ENCODE measurements at regions not wholly inside any gene's neighbourhood (a gene's known extent, or its start where the extent isn't known, plus 50 kb on each side); places are given as distances from the start of the nearest gene placed in this dataset.

DNA sequence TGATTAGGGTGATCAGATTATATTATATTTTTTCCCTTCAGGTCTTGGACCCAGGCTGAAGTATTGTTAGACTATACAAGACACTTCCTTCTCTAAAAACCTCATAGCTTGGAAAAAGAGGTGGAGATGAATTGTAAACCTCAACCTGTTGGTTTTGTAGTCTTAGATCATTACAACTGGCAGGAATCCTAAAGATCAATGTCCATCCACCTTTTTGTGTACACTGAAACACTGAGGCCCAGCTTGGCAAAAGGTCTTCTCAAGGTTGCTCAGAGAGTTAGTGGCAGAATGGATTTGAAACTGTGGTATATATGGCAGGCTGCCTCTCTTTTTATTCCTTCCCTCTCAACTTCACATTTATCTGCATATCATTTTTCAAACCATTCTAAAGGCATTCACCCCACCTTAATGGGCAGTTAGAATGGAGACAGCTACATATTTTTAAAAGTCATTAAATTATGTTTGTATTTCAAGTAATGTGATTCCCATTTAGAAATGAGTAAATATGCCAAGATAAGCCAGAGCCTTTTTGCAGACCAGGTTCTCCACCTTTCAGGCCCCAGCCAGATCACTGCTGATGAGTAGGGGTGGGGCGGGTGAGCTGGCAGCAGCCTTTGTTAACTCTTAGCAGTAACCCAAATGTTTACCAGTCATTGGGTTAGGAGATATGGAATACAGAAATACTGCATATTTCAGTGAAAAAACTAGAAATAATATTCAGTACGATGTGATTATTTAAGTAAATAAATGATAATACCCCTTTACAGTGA is 243.2 kb upstream of the F9 start:
- DNase-seq = no peak

DNA sequence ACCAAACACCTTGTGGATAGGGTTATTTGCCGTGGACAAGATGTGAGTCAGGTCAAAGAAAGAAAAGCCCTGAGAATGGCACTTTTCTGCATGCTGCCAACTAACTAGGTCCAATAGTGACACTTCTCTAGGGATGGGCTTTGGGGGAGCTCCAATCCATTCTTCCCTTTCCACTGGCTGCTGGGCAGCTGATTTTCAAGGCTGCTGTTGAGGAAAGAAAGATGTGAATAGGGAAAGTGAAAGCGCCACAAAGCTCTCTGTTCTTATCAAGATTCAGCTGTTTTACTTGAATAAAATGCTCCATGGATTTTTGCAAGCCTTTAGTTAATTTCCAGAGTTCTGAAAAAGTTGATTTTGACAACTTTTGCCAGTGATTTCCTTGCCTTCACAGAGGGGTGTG is 244.2 kb upstream of the F9 start:
- no peak for DNase-seq

DNA sequence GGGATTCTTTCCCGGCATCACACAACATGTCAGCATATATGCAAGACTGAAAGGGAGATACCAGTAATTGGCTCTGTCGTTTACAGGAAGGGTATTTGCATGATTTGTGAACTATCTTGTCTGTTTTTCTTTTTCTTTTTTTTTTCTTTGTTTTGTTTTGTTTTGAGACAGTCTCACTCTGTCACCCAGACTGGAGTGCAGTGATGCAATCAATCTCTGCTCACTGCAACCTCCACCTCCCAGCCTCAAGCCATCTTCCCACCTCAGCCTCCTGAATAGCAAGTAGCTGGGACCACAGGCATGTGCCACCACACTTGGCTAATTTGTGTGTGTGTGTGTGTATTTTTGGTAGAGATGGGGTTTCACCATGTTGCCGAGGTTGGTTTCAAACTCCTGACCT is 262.7 kb upstream of the F9 start:
- DNase-seq = no peak

GRCh38 chrX:139246295-139246694 is 284.2 kb upstream of the F9 start:
- no peak for DNase-seq

GRCh38 chrX:139237141-139237540 is 293.4 kb upstream of the F9 start:
- DNase-seq = no peak

- DNase-seq = no peak
Observed at GRCh38 chrX:139234898-139235297, 295.6 kb upstream of the F9 start.

DNA sequence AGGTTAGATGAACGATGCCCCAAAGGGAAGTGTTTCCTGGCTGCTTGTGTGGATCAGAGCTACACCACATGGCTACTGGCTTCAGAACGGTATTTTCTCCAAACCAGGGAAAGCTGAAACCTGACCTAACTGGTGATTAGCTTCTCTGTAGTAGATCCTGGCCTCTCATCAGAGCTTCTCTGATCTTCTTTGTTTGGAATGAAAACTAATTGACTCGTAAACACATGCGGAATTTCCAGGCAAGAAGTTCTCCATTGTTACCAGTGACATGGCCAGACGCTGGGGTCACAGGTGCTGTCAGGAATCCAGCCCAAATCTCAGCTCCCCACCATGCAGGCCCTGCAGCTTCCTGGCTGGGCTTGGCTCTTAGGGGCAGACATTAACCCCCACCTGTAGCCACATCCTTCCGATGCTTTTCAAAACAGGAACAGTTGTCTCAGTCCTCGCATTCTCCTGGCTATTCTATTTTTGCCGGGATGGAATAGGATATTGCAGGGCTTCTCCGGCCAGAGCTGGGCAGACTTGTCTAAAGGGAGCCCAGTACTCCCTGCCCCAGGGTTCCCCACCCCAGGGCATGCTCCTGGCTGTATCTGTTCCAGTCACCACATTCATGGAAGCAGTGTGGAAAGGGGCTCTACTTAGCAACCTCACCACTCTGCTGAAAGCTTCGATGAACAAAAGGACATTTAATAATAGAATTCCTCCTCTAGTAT is 305.4 kb upstream of the F9 start:
- DNase-seq = peak; percentile 64

DNA sequence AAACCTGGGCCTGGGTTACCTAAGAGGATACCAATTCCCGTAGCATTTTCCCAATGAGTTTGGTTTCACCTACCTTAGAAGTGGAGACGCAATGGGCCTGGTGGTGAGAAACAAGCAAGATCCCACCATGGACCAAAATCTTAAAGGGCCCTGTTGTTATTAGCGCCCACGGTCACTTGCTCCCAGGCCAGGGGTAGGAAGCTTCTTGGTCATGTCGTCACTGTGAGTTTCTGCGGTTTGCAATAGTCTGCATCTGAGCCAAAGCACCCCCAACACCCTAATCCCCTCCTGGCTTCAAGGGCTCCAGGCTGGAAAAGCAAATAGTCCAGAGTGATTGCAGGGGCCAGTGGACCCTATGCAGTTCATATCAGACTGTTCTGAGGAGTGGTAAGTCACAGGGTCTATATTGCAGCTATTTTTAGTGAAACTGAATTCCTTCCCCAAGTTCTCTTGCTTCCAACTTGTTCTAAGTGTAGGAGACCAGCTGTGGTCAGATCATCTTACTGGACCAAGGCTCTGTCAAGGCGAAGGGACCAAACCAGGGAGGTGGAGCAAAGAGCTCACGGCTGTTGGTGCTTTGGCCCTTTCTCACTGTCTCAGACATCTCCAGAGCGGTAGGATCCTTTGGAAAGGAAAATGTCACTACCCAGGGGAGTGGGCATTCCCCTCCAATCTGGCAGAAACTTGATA is 307.9 kb upstream of the F9 start:
- no peak for DNase-seq

DNA sequence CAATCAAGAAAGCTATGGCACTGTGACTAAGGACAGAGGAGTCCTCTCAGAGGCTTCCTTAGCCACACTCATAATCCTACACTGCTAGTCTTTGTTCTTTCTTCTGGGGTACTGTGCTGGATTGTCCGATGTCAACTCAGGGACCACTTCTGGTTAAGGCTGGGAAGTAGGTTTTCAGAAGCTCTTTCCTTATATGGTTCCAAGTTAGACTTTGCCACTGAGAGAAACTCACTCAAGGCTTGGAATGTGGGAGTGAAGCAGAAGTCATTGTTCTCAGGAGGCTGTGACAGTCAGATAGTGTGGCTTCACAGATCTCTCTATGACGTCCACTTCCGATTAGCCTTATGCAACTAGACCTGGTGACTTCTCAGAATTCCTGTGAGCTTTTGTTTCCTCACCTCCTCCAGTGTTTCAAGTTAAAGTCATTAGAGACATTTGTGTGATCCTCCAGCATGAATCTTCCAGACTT is 317.3 kb upstream of the F9 start:
- no peak for DNase-seq

DNA sequence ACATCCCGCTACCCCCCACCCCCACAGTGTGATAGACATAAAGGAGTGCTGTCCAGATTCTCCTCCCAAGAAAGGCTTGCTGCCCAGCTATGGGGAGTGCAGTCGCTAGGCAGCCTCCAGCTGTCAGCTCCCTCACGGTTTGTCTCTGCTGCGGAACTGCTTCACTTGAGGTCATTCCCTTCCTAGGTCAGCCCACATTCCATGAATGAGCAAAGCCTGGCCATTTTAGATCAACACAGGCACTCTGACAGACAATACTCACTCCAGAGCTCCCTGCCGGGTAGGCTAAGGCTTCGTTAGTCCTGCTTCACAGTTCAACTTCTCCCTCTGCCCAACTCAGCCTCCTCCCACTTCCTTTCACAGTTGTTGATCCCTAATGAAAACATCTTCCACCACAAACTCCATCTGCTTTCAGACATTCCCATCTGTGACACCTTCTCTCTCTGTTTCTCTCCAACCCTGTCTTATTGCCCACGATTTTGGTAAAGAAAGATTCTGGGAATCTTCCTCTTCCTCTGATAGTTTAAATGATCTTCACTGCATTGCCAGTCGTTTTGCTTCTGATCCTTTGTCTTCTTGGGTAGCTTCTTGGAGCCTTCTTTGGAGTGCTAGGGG is 318.9 kb upstream of the F9 start:
- DNase-seq = peak; percentile 6

DNA sequence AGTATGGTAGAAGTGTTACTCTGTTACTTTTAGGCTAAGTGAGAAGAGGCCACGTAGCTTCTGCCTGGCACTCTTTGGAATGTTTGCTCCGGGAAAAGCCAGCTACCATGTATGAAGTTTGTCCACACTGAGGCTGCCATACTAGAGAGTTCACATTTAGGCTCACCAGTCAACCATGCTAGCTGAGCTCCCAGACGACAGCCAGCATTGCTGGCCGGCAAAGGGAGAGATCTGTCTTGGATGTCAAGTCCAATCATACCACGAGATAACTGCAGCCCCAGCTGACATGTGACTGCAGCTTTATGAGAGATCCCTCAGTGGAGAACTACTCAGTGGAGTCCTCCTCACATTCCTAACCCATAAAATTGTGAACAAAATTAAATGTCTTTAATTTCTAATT is 321.2 kb upstream of the F9 start:
- DNase-seq = no peak

- no peak for DNase-seq
Observed at GRCh38 chrX:139207655-139208054, 322.9 kb upstream of the F9 start.

DNA sequence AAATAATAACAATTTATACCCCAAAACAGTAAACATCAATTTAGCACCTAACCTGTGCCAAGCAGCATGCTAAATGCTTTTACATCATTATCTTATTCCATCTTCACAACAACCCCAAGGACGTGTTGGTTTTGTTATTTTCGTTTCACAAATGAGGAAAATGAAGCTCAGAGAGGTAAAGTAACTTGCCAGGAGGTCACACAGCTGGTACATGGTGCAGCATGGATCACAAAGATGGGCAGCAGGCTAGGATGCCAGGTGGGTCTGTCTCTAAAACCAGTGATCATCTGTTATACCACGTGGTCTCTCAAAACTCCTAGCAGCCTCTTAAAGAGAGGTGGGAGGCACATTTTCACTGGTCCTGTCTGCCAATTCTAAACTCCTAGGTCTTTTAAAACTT is 323.6 kb upstream of the F9 start:
- DNase-seq = no peak

GRCh38 chrX:139204898-139205667 is 325.5 kb upstream of the F9 start:
- peak; percentile 79 for DNase-seq

GRCh38 chrX:139204571-139204897 is 326.0 kb upstream of the F9 start:
- no peak for DNase-seq

DNA sequence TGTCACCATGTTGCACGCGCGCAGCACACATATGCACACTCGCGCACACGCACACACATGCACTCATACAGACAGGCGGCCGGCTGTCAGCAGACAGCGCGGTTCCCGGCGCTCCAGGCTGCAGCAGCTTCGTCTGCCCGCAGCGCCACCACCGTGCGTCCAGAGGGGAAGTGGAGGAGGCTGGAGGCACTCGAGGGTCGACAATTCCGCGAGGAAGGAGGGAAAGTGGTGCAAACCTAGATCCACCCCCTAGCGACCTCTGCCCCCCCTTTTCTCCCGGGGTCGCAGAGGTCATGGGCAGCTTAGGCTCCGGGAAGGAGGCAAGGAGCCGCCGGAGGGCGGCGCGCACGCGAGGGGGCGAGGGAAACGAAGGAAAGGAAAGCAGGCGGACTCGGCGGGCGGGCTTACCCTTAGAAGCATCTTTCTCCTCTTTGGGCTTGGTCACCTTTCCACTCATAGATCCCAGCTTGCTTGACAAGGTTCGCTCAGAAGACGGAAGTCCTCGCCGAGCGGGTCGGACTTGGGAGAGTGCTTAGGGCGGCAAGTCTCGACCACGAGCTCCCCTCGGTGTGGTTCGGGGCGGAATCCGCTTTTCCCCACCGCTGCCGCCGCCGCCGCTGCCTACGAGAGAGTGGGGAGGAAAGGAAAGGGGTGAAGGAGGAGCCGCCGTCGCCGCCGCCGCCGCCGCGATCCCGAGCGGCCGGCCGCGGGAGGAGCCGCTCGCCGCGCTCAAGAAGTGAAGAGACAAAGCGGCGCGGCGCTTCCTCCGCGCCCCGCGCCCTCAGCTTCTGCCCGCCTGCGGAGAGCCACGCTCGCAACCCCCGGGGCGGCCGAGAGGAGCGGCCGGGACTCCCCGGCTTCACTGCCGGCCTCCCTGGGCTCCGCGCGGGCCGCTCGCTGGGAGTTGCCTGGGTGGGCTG is 326.6 kb upstream of the F9 start:
- peak; percentile 49 for DNase-seq

DNA sequence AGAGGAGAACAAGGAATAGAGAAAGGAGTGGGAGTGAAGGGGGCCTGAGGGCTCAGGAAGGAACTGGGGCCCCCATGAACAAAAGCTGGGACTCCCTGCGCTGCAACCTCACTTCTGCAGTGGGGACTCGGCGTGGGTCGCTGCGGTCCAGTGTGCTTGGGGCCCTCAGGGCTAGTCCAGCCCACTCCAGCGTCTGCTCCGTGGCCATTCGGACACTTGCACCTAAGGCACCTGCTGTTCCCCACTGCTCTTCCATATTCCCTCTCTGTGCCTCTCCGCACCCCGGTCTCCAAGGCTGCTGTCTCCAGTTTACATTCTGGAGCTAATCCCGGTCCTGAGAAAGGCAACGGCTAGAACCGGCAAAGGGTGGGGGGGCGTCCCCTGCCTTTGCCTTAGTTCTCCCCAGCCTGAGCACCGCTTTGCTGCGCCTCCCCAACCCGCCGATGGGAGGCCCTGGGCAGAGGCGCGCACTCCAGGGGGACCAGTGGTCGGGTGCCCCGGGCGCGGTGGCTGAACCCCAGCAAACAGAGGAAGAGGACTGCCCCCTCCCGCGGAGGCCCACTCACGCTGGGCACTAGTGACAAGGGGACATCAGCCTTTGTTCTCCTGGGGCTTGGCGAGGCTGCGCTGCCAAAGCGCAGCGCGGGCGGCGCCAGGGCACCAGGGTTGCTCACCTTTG is 327.7 kb upstream of the F9 start:
- peak; percentile 20 for DNase-seq

GRCh38 chrX:139201924-139202323 is 328.6 kb upstream of the F9 start:
- DNase-seq = no peak

DNA sequence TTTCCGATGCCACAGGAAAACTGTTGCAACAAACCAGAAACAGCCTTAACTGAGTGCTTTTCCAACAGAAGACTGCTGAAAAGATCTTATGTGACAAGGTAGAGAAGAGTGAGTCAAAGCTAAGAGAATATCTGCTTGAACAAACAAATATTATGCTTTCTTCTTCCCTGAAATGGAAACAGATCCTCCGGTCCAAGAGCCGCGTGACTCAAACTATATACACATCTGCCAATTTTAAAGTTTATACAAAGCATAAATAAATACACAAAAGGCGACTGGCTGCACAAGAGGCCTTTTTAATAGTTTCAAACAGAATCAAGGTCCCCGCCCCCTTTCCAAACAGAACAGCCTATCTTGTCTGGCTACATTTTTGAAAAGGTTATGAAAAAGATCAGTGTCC is 329.7 kb upstream of the F9 start:
- peak; percentile 19 for DNase-seq

DNA sequence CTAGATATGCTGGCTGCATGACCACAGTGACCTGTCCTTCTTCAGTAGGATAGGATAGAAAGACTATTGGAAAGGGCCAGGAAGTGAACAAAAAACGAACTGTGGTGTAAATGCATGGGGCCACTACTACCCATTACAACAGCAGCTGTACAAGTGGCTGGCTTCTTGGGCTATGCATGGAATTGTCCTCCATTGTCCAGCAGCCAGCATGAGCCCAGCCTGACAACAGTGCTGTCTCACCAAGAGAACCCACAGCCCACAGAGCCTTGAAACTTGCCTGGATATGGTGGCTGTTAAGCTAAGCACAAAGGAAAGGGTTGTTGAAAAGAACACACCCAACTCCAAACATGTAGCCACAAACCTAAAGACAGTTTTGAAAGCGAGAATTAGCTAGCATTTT is 330.2 kb upstream of the F9 start:
- DNase-seq = no peak

GRCh38 chrX:139199933-139200332 is 330.6 kb upstream of the F9 start:
- DNase-seq = no peak
